HepG2 (cell line): ENCODE measurements at regions not wholly inside any gene's neighbourhood (a gene's known extent, or its start where the extent isn't known, plus 50 kb on each side); places are given as distances from the start of the nearest gene placed in this dataset.

Source experiments
- CBX5 ChIP-seq: sonication (generic); formaldehyde crosslinking; IDR thresholded peaks from 2 replicates; pipeline ENCODE4 v1.4.0; 2020; ENCODE audit warnings: missing genetic modification reagents, borderline replicate concordance
- JUNB ChIP-seq: sonication (generic); formaldehyde crosslinking; IDR thresholded peaks from 2 replicates; pipeline ENCODE4 v1.8.0; 2022; ENCODE audit warnings: missing genetic modification reagents, mild to moderate bottlenecking, borderline replicate concordance
- MIER2 ChIP-seq: IDR thresholded peaks from 2 replicates; pipeline ENCODE4 v1.6.1; 2016; ENCODE audit warnings: missing biosample characterization, missing genetic modification reagents
- MXD4 ChIP-seq: IDR thresholded peaks from 2 replicates; pipeline ENCODE4 v1.6.1; 2016; ENCODE audit warnings: mild to moderate bottlenecking, missing biosample characterization, missing genetic modification reagents
- ZNF274 ChIP-seq: sonication (generic); formaldehyde crosslinking; IDR thresholded peaks from 2 replicates; pipeline ENCODE4 v1.5.1; 2020; ENCODE audit warnings: mild to moderate bottlenecking, missing genetic modification reagents
- TF ChIP-seq, protein P1 (sequence below): sonication (generic); formaldehyde crosslinking; IDR thresholded peaks from 2 replicates; pipeline ENCODE4 v1.5.0; 2020; ENCODE audit warnings: mild to moderate bottlenecking, missing genetic modification reagents, moderate library complexity

DNA sequence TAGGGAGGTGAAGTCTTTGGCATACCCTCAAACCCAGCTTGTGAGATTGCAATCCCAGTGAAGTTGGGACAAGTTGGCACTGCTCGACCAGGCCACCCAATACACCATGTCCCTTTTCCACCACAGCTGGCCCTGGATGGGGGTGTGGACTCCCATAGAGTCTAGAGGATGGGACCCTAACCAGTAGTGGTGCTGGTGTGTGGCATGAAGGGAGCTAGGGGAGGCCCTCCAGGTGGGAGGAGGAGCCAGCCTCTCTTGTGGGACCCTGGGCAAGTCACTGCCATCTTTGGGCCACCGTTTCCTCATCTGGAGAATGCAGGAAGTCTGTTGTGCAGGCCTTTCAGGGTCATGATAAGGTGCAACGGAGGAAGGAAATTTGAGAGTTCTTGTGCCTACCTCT lies 1854.9 kb downstream of the TP53TG3F start:
- TF ChIP-seq MXD4 (CRISPR knock-in tag): no peak
- no peak for TF ChIP-seq JUNB (CRISPR knock-in tag)
- TF ChIP-seq ZNF274 (CRISPR knock-in tag): no peak
- no peak for TF ChIP-seq MIER2 (CRISPR knock-in tag)
- no peak for TF ChIP-seq CBX5 (CRISPR knock-in tag)
- TF ChIP-seq, protein P1, sequence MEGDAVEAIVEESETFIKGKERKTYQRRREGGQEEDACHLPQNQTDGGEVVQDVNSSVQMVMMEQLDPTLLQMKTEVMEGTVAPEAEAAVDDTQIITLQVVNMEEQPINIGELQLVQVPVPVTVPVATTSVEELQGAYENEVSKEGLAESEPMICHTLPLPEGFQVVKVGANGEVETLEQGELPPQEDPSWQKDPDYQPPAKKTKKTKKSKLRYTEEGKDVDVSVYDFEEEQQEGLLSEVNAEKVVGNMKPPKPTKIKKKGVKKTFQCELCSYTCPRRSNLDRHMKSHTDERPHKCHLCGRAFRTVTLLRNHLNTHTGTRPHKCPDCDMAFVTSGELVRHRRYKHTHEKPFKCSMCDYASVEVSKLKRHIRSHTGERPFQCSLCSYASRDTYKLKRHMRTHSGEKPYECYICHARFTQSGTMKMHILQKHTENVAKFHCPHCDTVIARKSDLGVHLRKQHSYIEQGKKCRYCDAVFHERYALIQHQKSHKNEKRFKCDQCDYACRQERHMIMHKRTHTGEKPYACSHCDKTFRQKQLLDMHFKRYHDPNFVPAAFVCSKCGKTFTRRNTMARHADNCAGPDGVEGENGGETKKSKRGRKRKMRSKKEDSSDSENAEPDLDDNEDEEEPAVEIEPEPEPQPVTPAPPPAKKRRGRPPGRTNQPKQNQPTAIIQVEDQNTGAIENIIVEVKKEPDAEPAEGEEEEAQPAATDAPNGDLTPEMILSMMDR (CRISPR knock-in tag): no peak
